GM19455 (cell line): ENCODE measurements at regions not wholly inside any gene's neighbourhood (a gene's known extent, or its start where the extent isn't known, plus 50 kb on each side); places are given as distances from the start of the nearest gene placed in this dataset.

Source experiments
- ATAC-seq: cut with Tn5 transposase; IDR thresholded peaks from one replicate; pipeline ENCODE4 v1.9.1; 2021; ENCODE audit not compliant: unreplicated experiment

- ATAC-seq, result no peak
These were observed 104.7 kb upstream of the CRHR1 start for GRCh38 chr17:45679426-45679825.

- ATAC-seq, result no peak
These were observed 103.8 kb upstream of the CRHR1 start for GRCh38 chr17:45680360-45680759.

- no peak for ATAC-seq
These were observed 102.4 kb upstream of the CRHR1 start for GRCh38 chr17:45681706-45682105.

- ATAC-seq, result no peak
These were observed 97.9 kb upstream of the CRHR1 start for GRCh38 chr17:45686250-45686649.

GRCh38 chr17:45687594-45687993 is 96.5 kb upstream of the CRHR1 start:
- no peak for ATAC-seq

GRCh38 chr17:45688353-45688752 is 95.8 kb upstream of the CRHR1 start:
- ATAC-seq, result no peak

GRCh38 chr17:45688820-45689219 is 95.3 kb upstream of the CRHR1 start:
- no peak for ATAC-seq

- no peak for ATAC-seq
These were observed 94.7 kb upstream of the CRHR1 start for GRCh38 chr17:45689451-45689850.

GRCh38 chr17:45690625-45691275 is 93.4 kb upstream of the CRHR1 start:
- ATAC-seq, result no peak

- ATAC-seq, result no peak
These were observed 91.5 kb upstream of the CRHR1 start for GRCh38 chr17:45692661-45693060.

- no peak for ATAC-seq
These were observed 90.3 kb upstream of the CRHR1 start for GRCh38 chr17:45693792-45694191.

- no peak for ATAC-seq
These were observed 87.7 kb upstream of the CRHR1 start for GRCh38 chr17:45696442-45696841.

- no peak for ATAC-seq
These were observed 87.0 kb upstream of the CRHR1 start for GRCh38 chr17:45697076-45697475.

GRCh38 chr17:45700171-45701090 is 83.7 kb upstream of the CRHR1 start:
- no peak for ATAC-seq

- no peak for ATAC-seq
These were observed 81.4 kb upstream of the CRHR1 start for GRCh38 chr17:45702666-45703266.

- ATAC-seq, result no peak
These were observed 80.8 kb upstream of the CRHR1 start for GRCh38 chr17:45703348-45703747.

- no peak for ATAC-seq
These were observed 80.3 kb upstream of the CRHR1 start for GRCh38 chr17:45703806-45704205.

GRCh38 chr17:45704251-45704650 is 79.9 kb upstream of the CRHR1 start:
- ATAC-seq, result no peak

- ATAC-seq, result no peak
These were observed 78.8 kb upstream of the CRHR1 start for GRCh38 chr17:45705123-45706009.

- no peak for ATAC-seq
These were observed 78.1 kb upstream of the CRHR1 start for GRCh38 chr17:45706033-45706432.

GRCh38 chr17:45708707-45709290 is 75.3 kb upstream of the CRHR1 start:
- no peak for ATAC-seq
